NT2/D1 (cell line): ENCODE measurements at regions not wholly inside any gene's neighbourhood (a gene's known extent, or its start where the extent isn't known, plus 50 kb on each side); places are given as distances from the start of the nearest gene placed in this dataset.

Experiments
- DNase-seq: peaks from one replicate; pipeline ENCODE4 v3.0.0-alpha.2; 2011; ENCODE audit warnings: low read depth, low spot score
- H3K27me3 ChIP-seq: 2 replicates; pipeline ENCODE4 v1.6.0; 2011; ENCODE audit warnings: mild to moderate bottlenecking; ENCODE audit not compliant: insufficient read length, insufficient read depth
- H3K36me3 ChIP-seq: 2 replicates; pipeline ENCODE4 v1.6.1; 2011; ENCODE audit warnings: mild to moderate bottlenecking, low read length, mixed read lengths; ENCODE audit not compliant: insufficient read depth, insufficient read length
- H3K4me1 ChIP-seq: 2 replicates; pipeline ENCODE4 v1.5.1; 2011; ENCODE audit not compliant: insufficient read depth, insufficient read length
- H3K4me3 ChIP-seq: 2 replicates; pipeline ENCODE4 v1.5.1; 2011; ENCODE audit warnings: low read depth; ENCODE audit not compliant: insufficient read length
- H3K9ac ChIP-seq: 2 replicates; pipeline ENCODE4 v1.6.0; 2011; ENCODE audit warnings: low read depth; ENCODE audit not compliant: insufficient read length
- H3K9me3 ChIP-seq: 2 replicates; pipeline ENCODE4 v1.5.1; 2011; ENCODE audit warnings: mild to moderate bottlenecking, low read length; ENCODE audit not compliant: insufficient read depth
- SUZ12 ChIP-seq: IDR thresholded peaks from 2 replicates; pipeline ENCODE4 v1.6.1; 2011; ENCODE audit not compliant: insufficient read length, insufficient read depth; ENCODE audit errors: extremely low read depth
- YY1 ChIP-seq: IDR thresholded peaks from 2 replicates; pipeline ENCODE4 v1.6.1; 2011; ENCODE audit not compliant: insufficient read length, insufficient read depth
- ZNF274 ChIP-seq: IDR thresholded peaks from 2 replicates; pipeline ENCODE4 v1.6.1; 2011; ENCODE audit warnings: mild to moderate bottlenecking, low read depth, low read length

DNA sequence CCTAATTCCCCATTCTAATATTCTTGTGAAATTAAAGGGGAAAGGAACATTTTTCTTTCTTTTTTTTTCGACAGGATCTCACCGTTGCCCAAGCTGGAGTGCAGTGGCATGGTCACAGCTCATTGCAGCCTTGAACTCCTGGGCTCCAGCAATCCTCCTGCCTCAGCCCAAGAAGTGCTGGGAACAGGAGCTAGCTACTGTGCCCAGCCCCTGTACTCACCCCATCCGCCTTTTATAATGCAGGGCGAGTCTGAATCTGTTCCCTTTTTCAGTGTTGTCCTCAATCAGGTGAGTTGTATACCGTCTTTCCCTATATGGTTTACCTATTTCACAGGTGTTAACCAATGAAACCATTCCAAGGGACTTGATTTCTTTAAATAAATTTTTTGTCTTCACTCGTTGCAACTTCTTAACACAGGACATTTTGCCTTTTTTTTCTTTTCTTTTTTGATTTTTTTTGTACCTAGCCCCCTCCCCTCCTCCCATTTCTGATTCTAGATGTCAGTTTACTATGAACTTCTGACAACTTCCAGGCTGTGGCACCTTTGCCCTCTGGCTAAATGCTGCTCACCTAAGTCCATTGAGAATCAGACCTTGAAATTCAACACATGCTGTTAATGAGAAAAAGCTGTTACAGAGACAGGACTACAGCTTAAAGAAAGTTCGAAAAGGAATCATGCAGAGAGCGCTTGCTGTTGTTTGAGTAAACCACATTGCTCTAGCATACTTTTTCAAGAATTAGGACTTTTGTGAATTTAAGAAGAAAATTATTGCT, 562.1 kb upstream of the KLF12 start:
- H3K9ac ChIP-seq = no peak overlapping the region
- no peaks in the 10 kb centered on the region for H3K27me3 ChIP-seq
- H3K9me3 ChIP-seq = no peaks in the 10 kb centered on the region
- H3K4me1 ChIP-seq = no peaks in the 10 kb centered on the region
- H3K4me3 ChIP-seq = no peak overlapping the region
- no peaks in the 10 kb centered on the region for H3K36me3 ChIP-seq
- DNase-seq = no peak
- TF ChIP-seq SUZ12 (no peak), YY1 (no peak), ZNF274 (no peak)

DNA sequence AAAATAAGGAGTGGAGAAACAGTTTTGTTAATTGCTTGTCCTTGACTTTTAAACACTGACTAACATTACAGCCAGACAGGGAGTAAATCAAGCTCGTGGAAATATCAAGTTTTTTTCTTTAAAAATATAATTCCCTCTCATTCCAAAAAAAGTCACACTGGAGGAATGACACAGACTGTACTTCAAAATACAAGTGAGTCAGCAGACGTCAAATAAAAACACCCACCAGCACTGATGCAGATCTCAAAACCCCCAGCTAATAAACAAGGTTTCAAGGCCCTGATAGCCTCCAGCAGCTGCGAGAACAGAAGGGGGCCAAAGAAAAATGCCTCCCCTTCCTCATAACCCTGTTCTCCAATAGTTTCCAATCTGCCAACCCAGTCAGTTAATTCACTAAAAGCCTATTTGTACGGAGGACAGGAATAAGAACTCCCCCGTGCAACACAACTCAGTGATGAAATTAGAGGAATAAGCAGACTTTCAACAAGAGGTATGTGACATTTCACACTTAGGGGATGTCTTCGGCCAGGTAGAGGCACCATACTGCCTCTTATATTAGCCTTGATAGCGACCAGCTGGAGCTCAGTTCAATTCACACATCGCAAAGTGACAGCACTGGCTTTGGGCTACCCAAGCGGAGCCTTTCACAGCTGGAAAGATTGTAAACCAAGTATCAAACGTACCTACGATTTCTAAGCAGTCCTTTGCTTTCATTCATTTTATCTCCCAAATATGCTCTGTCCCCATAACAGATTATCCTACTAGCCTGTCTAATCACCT, 561.0 kb upstream of the KLF12 start:
- DNase-seq = no peak
- H3K4me1 ChIP-seq = no peaks in the 10 kb centered on the region
- H3K9me3 ChIP-seq = no peaks in the 10 kb centered on the region
- H3K27me3 ChIP-seq = no peaks in the 10 kb centered on the region
- H3K4me3 ChIP-seq = no peak overlapping the region
- H3K9ac ChIP-seq = no peak overlapping the region
- TF ChIP-seq YY1 = no peak
- H3K36me3 ChIP-seq = no peaks in the 10 kb centered on the region

DNA sequence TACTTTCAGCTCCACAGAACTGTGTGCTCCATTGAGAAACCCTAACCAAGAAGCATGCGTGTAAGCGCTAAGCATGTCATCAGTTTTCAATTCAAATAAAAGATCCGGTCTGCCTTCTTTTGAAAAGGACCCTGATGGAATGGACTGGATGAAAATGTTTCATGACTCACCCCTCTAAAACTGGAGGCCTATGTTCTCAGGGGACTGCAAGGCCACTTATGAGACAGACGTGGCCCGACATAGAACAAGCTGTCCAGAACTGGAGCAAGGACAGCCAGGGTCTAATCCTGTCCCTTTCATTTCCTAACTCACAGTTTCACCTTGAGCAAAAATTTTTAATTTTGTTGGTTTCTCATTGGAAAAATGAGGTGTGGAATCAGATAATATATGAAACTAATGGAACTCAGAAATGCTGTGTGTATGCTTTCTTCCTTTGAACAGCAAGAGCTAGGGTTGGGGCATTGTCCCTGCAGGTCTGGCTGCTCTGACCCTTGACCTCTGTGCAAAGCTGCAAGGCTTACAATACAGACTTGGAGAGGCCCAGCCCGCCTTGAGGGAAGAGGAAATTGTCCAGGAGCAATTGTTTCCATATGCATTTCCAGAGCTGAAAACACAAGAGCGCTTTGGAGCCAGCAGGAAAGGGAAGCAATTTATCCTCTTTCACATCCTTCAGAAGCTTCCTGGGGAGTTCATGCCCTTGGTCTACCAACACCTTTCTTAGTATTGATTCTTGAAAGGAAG, 553.4 kb upstream of the KLF12 start:
- TF ChIP-seq ZNF274 = no peak
- TF ChIP-seq YY1 = no peak
- no peak for TF ChIP-seq SUZ12

DNA sequence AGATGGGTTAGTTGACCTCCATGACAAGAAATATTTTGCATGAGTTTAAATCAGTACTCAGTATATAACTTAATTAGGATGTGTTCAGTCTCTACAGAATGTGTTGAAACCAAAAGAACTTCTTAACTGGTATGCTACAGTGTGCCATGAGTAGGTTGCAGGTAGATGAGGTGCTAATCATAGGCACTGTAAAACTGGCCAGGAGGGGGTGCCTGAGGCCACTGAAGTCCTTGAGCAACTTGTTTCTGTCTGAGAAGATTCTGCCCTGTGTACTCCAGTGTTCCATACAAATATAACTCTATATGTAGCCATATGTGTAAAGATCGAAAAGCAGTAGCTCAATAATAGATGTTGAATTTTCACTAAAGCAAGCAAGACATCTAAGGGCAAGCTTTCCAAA, 549.2 kb upstream of the KLF12 start:
- DNase-seq = no peak
- H3K4me1 ChIP-seq = no peaks in the 10 kb centered on the region

More for the DNA sequence above, 553.4 kb upstream of the KLF12 start:
- no peaks in the 10 kb centered on the region for H3K9me3 ChIP-seq
- DNase-seq = no peak
- no peak overlapping the region for H3K9ac ChIP-seq
- no peak overlapping the region for H3K4me3 ChIP-seq
- no peaks in the 10 kb centered on the region for H3K4me1 ChIP-seq
- H3K27me3 ChIP-seq = no peaks in the 10 kb centered on the region
- no peaks in the 10 kb centered on the region for H3K36me3 ChIP-seq

DNA sequence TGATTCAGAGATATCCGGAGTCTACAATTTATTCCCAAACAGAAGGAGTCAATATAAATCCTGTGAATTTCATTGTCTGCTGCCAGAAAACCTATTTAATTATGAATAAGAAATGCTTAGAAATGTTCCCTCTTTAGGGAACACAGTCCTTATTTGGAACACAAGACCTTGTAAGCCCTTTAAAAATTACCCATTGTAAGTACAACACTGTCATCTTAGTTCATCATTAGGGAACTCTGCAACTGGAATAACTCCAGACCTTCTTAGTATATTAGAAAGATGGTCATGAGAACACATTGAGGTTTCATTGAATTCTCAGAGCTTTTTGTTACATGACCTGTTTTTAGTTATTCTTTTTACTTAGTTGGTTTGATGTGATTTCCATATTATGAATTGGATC, 548.5 kb upstream of the KLF12 start:
- H3K9ac ChIP-seq = no peak overlapping the region
- TF ChIP-seq SUZ12 = no peak
- no peak for TF ChIP-seq YY1
- no peak for TF ChIP-seq ZNF274
- no peak for DNase-seq
- no peaks in the 10 kb centered on the region for H3K9me3 ChIP-seq
- H3K4me3 ChIP-seq = no peak overlapping the region
- no peaks in the 10 kb centered on the region for H3K36me3 ChIP-seq
- H3K27me3 ChIP-seq = no peaks in the 10 kb centered on the region
- no peaks in the 10 kb centered on the region for H3K4me1 ChIP-seq

More for the DNA sequence above, 549.2 kb upstream of the KLF12 start:
- Histone ChIP-seq H3K4me3 (no peak overlapping the region), H3K36me3 (no peaks in the 10 kb centered on the region), H3K9ac (no peak overlapping the region), H3K27me3 (no peaks in the 10 kb centered on the region), H3K9me3 (no peaks in the 10 kb centered on the region)
- TF ChIP-seq SUZ12 = no peak
- TF ChIP-seq ZNF274 = no peak
- TF ChIP-seq YY1 = no peak

DNA sequence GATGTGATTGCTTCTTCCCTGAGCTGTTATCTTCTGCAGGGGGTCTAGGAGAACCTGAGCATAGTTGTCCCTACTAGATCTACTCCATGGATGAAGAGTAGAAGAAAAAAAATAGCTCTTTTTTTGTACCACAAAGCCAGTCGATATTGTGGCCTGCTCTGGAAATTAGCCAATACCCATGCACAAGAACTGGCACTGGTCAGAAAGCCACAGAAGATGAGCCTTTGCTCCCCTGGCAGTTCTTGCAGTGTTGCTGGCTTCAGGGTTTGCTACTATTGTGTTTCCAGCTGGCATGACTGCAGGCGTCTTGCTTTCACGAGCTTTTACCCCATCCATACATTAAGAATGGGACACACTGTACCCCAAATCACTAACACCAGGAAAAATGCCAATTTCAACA, 547.7 kb upstream of the KLF12 start:
- TF ChIP-seq ZNF274 (no peak), YY1 (no peak), SUZ12 (no peak)
- Histone ChIP-seq H3K27me3 (no peaks in the 10 kb centered on the region), H3K9ac (no peak overlapping the region), H3K4me3 (no peak overlapping the region), H3K4me1 (no peaks in the 10 kb centered on the region), H3K36me3 (no peaks in the 10 kb centered on the region), H3K9me3 (no peaks in the 10 kb centered on the region)
- no peak for DNase-seq

DNA sequence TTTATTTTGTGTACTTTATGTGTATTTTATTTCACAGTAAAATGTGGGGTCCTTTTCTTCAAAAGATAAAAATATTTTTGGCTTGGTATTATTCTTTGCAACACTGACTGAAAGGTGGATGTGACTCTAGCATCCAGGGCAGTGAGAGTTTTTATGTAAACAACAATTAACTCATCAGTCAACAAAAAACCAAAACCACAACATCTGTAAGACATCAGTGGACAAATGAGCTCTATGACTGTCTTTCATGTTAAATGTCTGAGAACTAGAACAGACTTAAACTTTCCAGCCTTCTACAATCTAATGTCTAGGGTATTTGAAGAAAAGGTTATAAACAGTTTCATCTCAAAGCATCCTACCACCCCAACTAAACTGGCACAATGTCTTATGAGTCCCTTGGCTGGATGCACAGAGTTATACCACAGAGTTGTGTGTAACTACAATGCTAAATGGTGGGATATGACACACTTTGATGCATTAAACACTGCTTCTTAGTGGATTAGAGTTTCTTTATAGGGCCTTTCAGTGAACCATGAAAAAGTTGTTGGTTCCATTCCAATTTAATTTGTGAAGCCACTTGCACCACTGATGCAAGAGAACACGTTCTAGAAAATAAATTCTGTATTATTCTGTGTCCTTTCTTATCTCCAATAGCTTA, 544.2 kb upstream of the KLF12 start:
- no peaks in the 10 kb centered on the region for H3K36me3 ChIP-seq
- DNase-seq = no peak
- H3K4me1 ChIP-seq = no peaks in the 10 kb centered on the region
- no peaks in the 10 kb centered on the region for H3K27me3 ChIP-seq
- H3K9me3 ChIP-seq = no peaks in the 10 kb centered on the region
- no peak for TF ChIP-seq ZNF274
- no peak for TF ChIP-seq SUZ12
- no peak for TF ChIP-seq YY1
- no peak overlapping the region for H3K4me3 ChIP-seq
- H3K9ac ChIP-seq = no peak overlapping the region
